ENCODE measurements at regions not wholly inside any gene's neighbourhood (a gene's known extent, or its start where the extent isn't known, plus 50 kb on each side); places are given as distances from the start of the nearest gene placed in this dataset.

- Mint-ChIP-seq H3K4me1 (ENCODE audit: low read depth) (peaks cover 15% of the 10 kb centered on the region), H3K36me3 (ENCODE audit: low read depth) (peaks cover 9% of the 10 kb centered on the region; the same call in 1 of the 2 replicates), H3K27me3 (ENCODE audit: insufficient read depth) (no peaks in the 10 kb centered on the region), H3K9me3 (no peaks in the 10 kb centered on the region), H3K4me3 (no peak overlapping the region), H3K27ac (no peak overlapping the region)
- TF ChIP-seq, protein P1, sequence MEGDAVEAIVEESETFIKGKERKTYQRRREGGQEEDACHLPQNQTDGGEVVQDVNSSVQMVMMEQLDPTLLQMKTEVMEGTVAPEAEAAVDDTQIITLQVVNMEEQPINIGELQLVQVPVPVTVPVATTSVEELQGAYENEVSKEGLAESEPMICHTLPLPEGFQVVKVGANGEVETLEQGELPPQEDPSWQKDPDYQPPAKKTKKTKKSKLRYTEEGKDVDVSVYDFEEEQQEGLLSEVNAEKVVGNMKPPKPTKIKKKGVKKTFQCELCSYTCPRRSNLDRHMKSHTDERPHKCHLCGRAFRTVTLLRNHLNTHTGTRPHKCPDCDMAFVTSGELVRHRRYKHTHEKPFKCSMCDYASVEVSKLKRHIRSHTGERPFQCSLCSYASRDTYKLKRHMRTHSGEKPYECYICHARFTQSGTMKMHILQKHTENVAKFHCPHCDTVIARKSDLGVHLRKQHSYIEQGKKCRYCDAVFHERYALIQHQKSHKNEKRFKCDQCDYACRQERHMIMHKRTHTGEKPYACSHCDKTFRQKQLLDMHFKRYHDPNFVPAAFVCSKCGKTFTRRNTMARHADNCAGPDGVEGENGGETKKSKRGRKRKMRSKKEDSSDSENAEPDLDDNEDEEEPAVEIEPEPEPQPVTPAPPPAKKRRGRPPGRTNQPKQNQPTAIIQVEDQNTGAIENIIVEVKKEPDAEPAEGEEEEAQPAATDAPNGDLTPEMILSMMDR (IDR thresholded peaks at IDR 0.05): no peak
- no peak for DNase-seq
Measured at GRCh38 chr6:140828856-140829255, 1303.9 kb upstream of the GJE1 start.

GRCh38 chr6:140827593-140827992 is 1305.1 kb upstream of the GJE1 start:
- TF ChIP-seq, protein P1 (IDR thresholded peaks at IDR 0.05): no peak
- no peaks in the 10 kb centered on the region for H3K27me3 Mint-ChIP-seq (ENCODE audit: insufficient read depth)
- H3K4me3 Mint-ChIP-seq: no peak overlapping the region
- no peak overlapping the region for H3K27ac Mint-ChIP-seq
- H3K9me3 Mint-ChIP-seq: no peaks in the 10 kb centered on the region
- peaks cover 9% of the 10 kb centered on the region; the same call in 1 of the 2 replicates for H3K36me3 Mint-ChIP-seq (ENCODE audit: low read depth)
- peaks cover 9% of the 10 kb centered on the region for H3K4me1 Mint-ChIP-seq (ENCODE audit: low read depth)
- no peak for DNase-seq

GRCh38 chr6:140825731-140826130 is 1307.0 kb upstream of the GJE1 start:
- Mint-ChIP-seq H3K4me1 (ENCODE audit: low read depth) (peaks cover 9% of the 10 kb centered on the region), H3K27ac (no peak overlapping the region), H3K4me3 (no peak overlapping the region)

GRCh38 chr6:140824595-140824994 is 1308.1 kb upstream of the GJE1 start:
- no peak for DNase-seq

More at GRCh38 chr6:140825731-140826130, 1307.0 kb upstream of the GJE1 start:
- TF ChIP-seq, protein P1 (IDR thresholded peaks at IDR 0.05): no peak
- DNase-seq: no peak
- Mint-ChIP-seq H3K9me3 (no peaks in the 10 kb centered on the region), H3K27me3 (ENCODE audit: insufficient read depth) (no peaks in the 10 kb centered on the region), H3K36me3 (ENCODE audit: low read depth) (peaks cover 9% of the 10 kb centered on the region; the same call in 1 of the 2 replicates)

DNA sequence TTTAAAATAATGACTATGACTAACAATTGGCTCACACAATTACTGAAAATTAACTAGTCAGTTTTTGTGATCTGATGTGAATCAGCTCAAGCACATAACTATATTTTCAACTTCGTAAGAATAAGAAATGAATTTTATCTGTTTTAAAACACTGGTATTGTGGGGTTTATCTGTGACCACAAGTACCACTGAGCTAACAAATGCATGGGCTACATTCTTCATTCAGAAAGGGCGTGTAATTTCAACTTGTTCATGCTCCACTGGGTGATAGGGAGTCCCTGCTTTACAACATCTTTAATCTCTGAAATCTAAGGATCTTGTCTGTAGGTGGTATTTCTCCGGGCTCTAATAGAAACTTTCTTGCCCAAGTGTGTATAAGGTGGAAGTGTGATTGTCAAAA is 1311.5 kb upstream of the GJE1 start:
- TF ChIP-seq, protein P1 (IDR thresholded peaks at IDR 0.05): no peak
- DNase-seq: no peak
- H3K27ac Mint-ChIP-seq: no peak overlapping the region
- peaks cover 9% of the 10 kb centered on the region for H3K4me1 Mint-ChIP-seq (ENCODE audit: low read depth)
- no peaks in the 10 kb centered on the region for H3K27me3 Mint-ChIP-seq (ENCODE audit: insufficient read depth)
- H3K4me3 Mint-ChIP-seq: no peak overlapping the region
- no peaks in the 10 kb centered on the region for H3K9me3 Mint-ChIP-seq
- peaks cover 9% of the 10 kb centered on the region; the same call in 1 of the 2 replicates for H3K36me3 Mint-ChIP-seq (ENCODE audit: low read depth)

More at GRCh38 chr6:140824595-140824994, 1308.1 kb upstream of the GJE1 start:
- Mint-ChIP-seq H3K4me3 (no peak overlapping the region), H3K9me3 (no peaks in the 10 kb centered on the region), H3K27me3 (ENCODE audit: insufficient read depth) (no peaks in the 10 kb centered on the region), H3K27ac (no peak overlapping the region), H3K36me3 (ENCODE audit: low read depth) (peaks cover 9% of the 10 kb centered on the region; the same call in 1 of the 2 replicates), H3K4me1 (ENCODE audit: low read depth) (peaks cover 9% of the 10 kb centered on the region)
- TF ChIP-seq, protein P1 (IDR thresholded peaks at IDR 0.05): no peak

DNA sequence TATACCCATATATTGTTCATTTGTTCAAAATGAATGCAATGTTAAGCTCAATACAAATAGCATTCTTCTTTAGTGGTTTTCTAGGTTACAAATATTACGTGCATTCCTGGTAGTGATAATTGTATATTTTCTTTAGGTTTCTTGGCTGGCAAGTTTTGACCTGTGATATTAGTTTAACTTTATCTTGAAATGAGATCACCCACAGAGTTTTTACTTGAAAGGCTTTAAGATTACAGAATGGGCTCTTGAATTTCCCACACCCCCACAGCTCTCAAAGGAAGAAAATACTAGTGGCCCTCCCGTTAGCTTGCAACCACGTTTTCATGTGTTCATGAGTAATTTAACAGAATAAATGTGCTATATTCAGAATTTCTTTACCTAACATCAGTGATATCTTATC is 1315.5 kb upstream of the GJE1 start:
- TF ChIP-seq, protein P1 (IDR thresholded peaks at IDR 0.05): no peak
- Mint-ChIP-seq H3K36me3 (ENCODE audit: low read depth) (peaks cover 7% of the 10 kb centered on the region; the same call in 1 of the 2 replicates), H3K4me3 (no peak overlapping the region), H3K4me1 (ENCODE audit: low read depth) (no peaks in the 10 kb centered on the region), H3K27ac (no peak overlapping the region), H3K27me3 (ENCODE audit: insufficient read depth) (no peaks in the 10 kb centered on the region), H3K9me3 (no peaks in the 10 kb centered on the region; the same call in 1 of the 2 replicates)
- no peak for DNase-seq

Measured in HFFc6 (cell line).